ENCODE measurements at regions not wholly inside any gene's neighbourhood (a gene's known extent, or its start where the extent isn't known, plus 50 kb on each side); places are given as distances from the start of the nearest gene placed in this dataset.

DNA sequence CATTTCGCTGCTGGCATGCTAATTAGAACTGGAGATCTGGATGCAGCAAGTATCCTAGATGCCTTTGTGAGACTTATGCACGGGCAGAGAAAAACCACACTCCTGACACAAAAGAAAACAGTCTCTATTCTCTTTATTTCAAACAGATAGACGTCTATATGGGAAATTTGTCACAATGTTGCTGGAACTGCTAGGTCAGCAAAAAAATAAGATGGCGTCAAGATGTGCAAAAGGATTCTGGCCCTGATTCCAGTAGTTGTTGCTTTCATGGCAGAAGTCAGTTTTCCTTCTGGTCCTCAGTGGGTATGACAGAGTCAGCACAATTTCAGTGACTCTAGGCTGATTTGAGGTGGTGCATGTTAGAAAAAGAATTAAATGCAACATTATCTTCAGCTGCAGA, 1068.0 kb downstream of the SLITRK5 start:
- TF ChIP-seq, protein P1, sequence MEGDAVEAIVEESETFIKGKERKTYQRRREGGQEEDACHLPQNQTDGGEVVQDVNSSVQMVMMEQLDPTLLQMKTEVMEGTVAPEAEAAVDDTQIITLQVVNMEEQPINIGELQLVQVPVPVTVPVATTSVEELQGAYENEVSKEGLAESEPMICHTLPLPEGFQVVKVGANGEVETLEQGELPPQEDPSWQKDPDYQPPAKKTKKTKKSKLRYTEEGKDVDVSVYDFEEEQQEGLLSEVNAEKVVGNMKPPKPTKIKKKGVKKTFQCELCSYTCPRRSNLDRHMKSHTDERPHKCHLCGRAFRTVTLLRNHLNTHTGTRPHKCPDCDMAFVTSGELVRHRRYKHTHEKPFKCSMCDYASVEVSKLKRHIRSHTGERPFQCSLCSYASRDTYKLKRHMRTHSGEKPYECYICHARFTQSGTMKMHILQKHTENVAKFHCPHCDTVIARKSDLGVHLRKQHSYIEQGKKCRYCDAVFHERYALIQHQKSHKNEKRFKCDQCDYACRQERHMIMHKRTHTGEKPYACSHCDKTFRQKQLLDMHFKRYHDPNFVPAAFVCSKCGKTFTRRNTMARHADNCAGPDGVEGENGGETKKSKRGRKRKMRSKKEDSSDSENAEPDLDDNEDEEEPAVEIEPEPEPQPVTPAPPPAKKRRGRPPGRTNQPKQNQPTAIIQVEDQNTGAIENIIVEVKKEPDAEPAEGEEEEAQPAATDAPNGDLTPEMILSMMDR (IDR thresholded peaks at IDR 0.05; ENCODE audit: insufficient read depth, low read length, poor library complexity, severe bottlenecking) = no peak
- TF ChIP-seq EZH2phosphoT487 (conservative IDR thresholded peaks at IDR 0.05; ENCODE audit: low read length) = no peak
